ENCODE measurements at regions not wholly inside any gene's neighbourhood (a gene's known extent, or its start where the extent isn't known, plus 50 kb on each side); places are given as distances from the start of the nearest gene placed in this dataset.

- no peak for TF ChIP-seq ZNF425 (CRISPR knock-in tag; conservative IDR thresholded peaks at IDR 0.05)
- TF ChIP-seq ZBTB21 (CRISPR knock-in tag; IDR thresholded peaks at IDR 0.05; ENCODE audit: borderline replicate concordance), result no peak
- TF ChIP-seq NR1H2 (CRISPR knock-in tag; IDR thresholded peaks at IDR 0.05), result no peak
- TF ChIP-seq ZNF416 (CRISPR knock-in tag; IDR thresholded peaks at IDR 0.05), result no peak
- no peak for TF ChIP-seq FOXP4 (CRISPR knock-in tag; IDR thresholded peaks at IDR 0.05)
- no peak for TF ChIP-seq GABPB1 (CRISPR knock-in tag; IDR thresholded peaks at IDR 0.05)
- no peak for TF ChIP-seq E2F1 (CRISPR knock-in tag; IDR thresholded peaks at IDR 0.05)
- TF ChIP-seq ATF1 (CRISPR knock-in tag; IDR thresholded peaks at IDR 0.05), result no peak
- TF ChIP-seq EMX1 (CRISPR knock-in tag; IDR thresholded peaks at IDR 0.05), result no peak
- TF ChIP-seq USF2 (CRISPR knock-in tag; IDR thresholded peaks at IDR 0.05), result no peak
- no peak for TF ChIP-seq AFF4 (CRISPR knock-in tag; IDR thresholded peaks at IDR 0.05; ENCODE audit: borderline replicate concordance)
- no peak for TF ChIP-seq MXD4 (CRISPR knock-in tag; IDR thresholded peaks at IDR 0.05; ENCODE audit: borderline replicate concordance)
- TF ChIP-seq PRRX2 (CRISPR knock-in tag; IDR thresholded peaks at IDR 0.05), result no peak
- TF ChIP-seq CTCF (IDR thresholded peaks at IDR 0.05), result no peak
- TF ChIP-seq MYBL2 (CRISPR knock-in tag; IDR thresholded peaks at IDR 0.05), result no peak
Observed at GRCh38 chr10:133034092-133034491, 53.6 kb upstream of the ADGRA1 start (continued).

- Mint-ChIP-seq H3K4me1 (peaks cover 11% of the 10 kb centered on the region), H3K27ac (peak overlapping the region; percentile 33; the same call in 1 of the 2 replicates), H3K9me3 (no peaks in the 10 kb centered on the region), H3K4me3 (no peak overlapping the region), H3K27me3 (ENCODE audit: low read depth) (peaks cover 11% of the 10 kb centered on the region), H3K36me3 (no peaks in the 10 kb centered on the region)
- TF ChIP-seq EMX1 (CRISPR knock-in tag; IDR thresholded peaks at IDR 0.05), result no peak
- TF ChIP-seq FOXP4 (CRISPR knock-in tag; IDR thresholded peaks at IDR 0.05), result no peak
- TF ChIP-seq ZNF121 (CRISPR knock-in tag; IDR thresholded peaks at IDR 0.05), result no peak
- no peak for TF ChIP-seq RORB (CRISPR knock-in tag; IDR thresholded peaks at IDR 0.05)
- no peak for TF ChIP-seq NR3C1 (CRISPR knock-in tag; conservative IDR thresholded peaks at IDR 0.05; ENCODE audit: low read depth)
- TF ChIP-seq ZNF396 (CRISPR knock-in tag; IDR thresholded peaks at IDR 0.05; ENCODE audit: borderline replicate concordance), result no peak
- no peak for ATAC-seq
- ChIA-PET CTCF (no interaction called here), POLR2A (no interaction called here)
- no peak for DNase-seq (ENCODE audit: low spot score)
Observed at GRCh38 chr10:133033742-133034048, 54.0 kb upstream of the ADGRA1 start.

Measured in WTC11 (cell line).